ENCODE measurements at regions not wholly inside any gene's neighbourhood (a gene's known extent, or its start where the extent isn't known, plus 50 kb on each side); places are given as distances from the start of the nearest gene placed in this dataset.

- H3K27me3 ChIP-seq = no peaks in the 10 kb centered on the region
- H3K4me3 ChIP-seq = no peak overlapping the region
- H3K27ac ChIP-seq = no peak overlapping the region
- no peaks in the 10 kb centered on the region for H3K9me3 ChIP-seq
- DNase-seq (no peak), ATAC-seq (ENCODE audit: low FRiP score in 2 of 2) (no peak)
- no peak for TF ChIP-seq EP300 (IDR thresholded peaks at IDR 0.05)
- no peak for TF ChIP-seq POLR2A (IDR thresholded peaks at IDR 0.05)
- TF ChIP-seq POLR2AphosphoS5 (IDR thresholded peaks at IDR 0.05) = no peak
- TF ChIP-seq, protein P1, sequence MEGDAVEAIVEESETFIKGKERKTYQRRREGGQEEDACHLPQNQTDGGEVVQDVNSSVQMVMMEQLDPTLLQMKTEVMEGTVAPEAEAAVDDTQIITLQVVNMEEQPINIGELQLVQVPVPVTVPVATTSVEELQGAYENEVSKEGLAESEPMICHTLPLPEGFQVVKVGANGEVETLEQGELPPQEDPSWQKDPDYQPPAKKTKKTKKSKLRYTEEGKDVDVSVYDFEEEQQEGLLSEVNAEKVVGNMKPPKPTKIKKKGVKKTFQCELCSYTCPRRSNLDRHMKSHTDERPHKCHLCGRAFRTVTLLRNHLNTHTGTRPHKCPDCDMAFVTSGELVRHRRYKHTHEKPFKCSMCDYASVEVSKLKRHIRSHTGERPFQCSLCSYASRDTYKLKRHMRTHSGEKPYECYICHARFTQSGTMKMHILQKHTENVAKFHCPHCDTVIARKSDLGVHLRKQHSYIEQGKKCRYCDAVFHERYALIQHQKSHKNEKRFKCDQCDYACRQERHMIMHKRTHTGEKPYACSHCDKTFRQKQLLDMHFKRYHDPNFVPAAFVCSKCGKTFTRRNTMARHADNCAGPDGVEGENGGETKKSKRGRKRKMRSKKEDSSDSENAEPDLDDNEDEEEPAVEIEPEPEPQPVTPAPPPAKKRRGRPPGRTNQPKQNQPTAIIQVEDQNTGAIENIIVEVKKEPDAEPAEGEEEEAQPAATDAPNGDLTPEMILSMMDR (IDR thresholded peaks at IDR 0.05) = no peak
- H3K36me3 ChIP-seq = no peaks in the 10 kb centered on the region
- H3K4me1 ChIP-seq = peaks cover 0 to 33% (median 9%) of the 10 kb centered on the region in 4 donors
- 74 to 91% methylated on average over 5 of the region's 5 CpGs for WGBS, 2 donors
Observed at GRCh38 chr2:207477896-207478295, 51.9 kb upstream of the CREB1 start.

GRCh38 chr2:207478572-207478971, 51.2 kb upstream of the CREB1 start:
- ATAC-seq (ENCODE audit: low FRiP score in 2 of 2) (peak in 1 of 2 donors; percentile 64), DNase-seq (no peak)
- no peaks in the 10 kb centered on the region for H3K27me3 ChIP-seq
- no peaks in the 10 kb centered on the region for H3K36me3 ChIP-seq
- H3K27ac ChIP-seq = no peak overlapping the region
- 59 to 76% methylated on average over 3 of the region's 3 CpGs for WGBS, 2 donors
- H3K9me3 ChIP-seq = no peaks in the 10 kb centered on the region
- TF ChIP-seq, protein P1 (IDR thresholded peaks at IDR 0.05) = no peak
- TF ChIP-seq POLR2A (IDR thresholded peaks at IDR 0.05) (no peak), POLR2AphosphoS5 (IDR thresholded peaks at IDR 0.05) (no peak), EP300 (IDR thresholded peaks at IDR 0.05) (no peak)
- no peak overlapping the region for H3K4me3 ChIP-seq
- peaks cover 0 to 26% (median 5%) of the 10 kb centered on the region in 4 donors for H3K4me1 ChIP-seq

- no peak for ATAC-seq (ENCODE audit: low FRiP score in 2 of 2)
- Histone ChIP-seq H3K27ac (no peak overlapping the region), H3K36me3 (no peaks in the 10 kb centered on the region), H3K4me1 (peaks cover 0 to 22% (median 5%) of the 10 kb centered on the region in 4 donors), H3K4me3 (no peak overlapping the region), H3K9me3 (no peaks in the 10 kb centered on the region), H3K27me3 (no peaks in the 10 kb centered on the region)
- WGBS, 2 donors = 70 to 73% methylated on average over 5 of the region's 5 CpGs
- no peak for DNase-seq
- TF ChIP-seq POLR2A (IDR thresholded peaks at IDR 0.05) (no peak), EP300 (IDR thresholded peaks at IDR 0.05) (no peak)
- TF ChIP-seq, protein P1 (IDR thresholded peaks at IDR 0.05) = no peak
Observed at GRCh38 chr2:207479198-207479785, 50.5 kb upstream of the CREB1 start.

Small RNA genes in the stretch of these regions (small RNA-seq; reads per million reads assigned to genes)
- gene MIR1302-4 = 0 reads per million in 4 donors

All from upper lobe of left lung (tissue), 6 donors.